Upper lobe of right lung (tissue), 1 donor: ENCODE measurements at regions not wholly inside any gene's neighbourhood (a gene's known extent, or its start where the extent isn't known, plus 50 kb on each side); places are given as distances from the start of the nearest gene placed in this dataset.

Source experiments
- ATAC-seq: fragments of 200-7000 bp; cut with Tn5 transposase; one replicate; pipeline ENCODE4 v1.9.1; 2020; ENCODE audit warnings: mild to moderate bottlenecking, moderate library complexity
- DNase-seq: peaks from one replicate; pipeline ENCODE4 v3.0.0-alpha.2; 2020
- H3K27ac ChIP-seq: fragments of 200-600 bp; one replicate; pipeline ENCODE4 v1.8.0; 2022
- H3K27me3 ChIP-seq: fragments of 200-600 bp; one replicate; pipeline ENCODE4 v1.8.0; 2022; ENCODE audit warnings: mild to moderate bottlenecking
- H3K36me3 ChIP-seq: fragments of 200-600 bp; one replicate; pipeline ENCODE4 v1.8.0; 2022
- H3K4me1 ChIP-seq: fragments of 200-600 bp; one replicate; pipeline ENCODE4 v1.8.0; 2022
- H3K4me3 ChIP-seq: fragments of 200-600 bp; one replicate; pipeline ENCODE4 v1.8.0; 2022; ENCODE audit warnings: mild to moderate bottlenecking
- H3K9me3 ChIP-seq: fragments of 200-600 bp; one replicate; pipeline ENCODE4 v1.8.0; 2022
- CTCF ChIP-seq: fragments of 200-600 bp; IDR thresholded peaks from one replicate; pipeline ENCODE4 v1.8.0; 2022; ENCODE audit warnings: antibody characterized with exemption
- intact Hi-C: fragments of 100-400 bp; cut with DNase I; formaldehyde crosslinking; loops from one replicate; pipeline ENCODE4 v1.11.0; 2022
- donor health status: DM: no; HTN: yes; CAD: no; lungs with severe emphysema.

- TF ChIP-seq CTCF, result no peak
- Histone ChIP-seq H3K9me3 (no peaks in the 10 kb centered on the region), H3K4me3 (no peak overlapping the region), H3K4me1 (peaks cover 4% of the 10 kb centered on the region), H3K27me3 (no peaks in the 10 kb centered on the region), H3K36me3 (no peaks in the 10 kb centered on the region), H3K27ac (no peak overlapping the region)
- DNase-seq (no peak), ATAC-seq (no peak)
- intact Hi-C loops, result no loop called here
Measured at GRCh38 chr2:37812414-37812813, 112.7 kb upstream of the RMDN2 start.

- H3K27ac ChIP-seq, result no peak overlapping the region
- TF ChIP-seq CTCF, result no peak
- intact Hi-C loops, result no loop called here
- ATAC-seq, result no peak
- H3K9me3 ChIP-seq, result no peaks in the 10 kb centered on the region
- H3K4me3 ChIP-seq, result no peak overlapping the region
- DNase-seq, result no peak
- no peaks in the 10 kb centered on the region for H3K27me3 ChIP-seq
- H3K36me3 ChIP-seq, result no peaks in the 10 kb centered on the region
- peaks cover 4% of the 10 kb centered on the region for H3K4me1 ChIP-seq
Measured at GRCh38 chr2:37812941-37813730, 112.0 kb upstream of the RMDN2 start.

GRCh38 chr2:37816036-37816435, 109.1 kb upstream of the RMDN2 start:
- no peaks in the 10 kb centered on the region for H3K4me1 ChIP-seq
- DNase-seq (no peak), ATAC-seq (no peak)
- no peaks in the 10 kb centered on the region for H3K9me3 ChIP-seq
- intact Hi-C loops, result no loop called here
- TF ChIP-seq CTCF, result no peak
- no peaks in the 10 kb centered on the region for H3K27me3 ChIP-seq
- no peak overlapping the region for H3K4me3 ChIP-seq
- H3K27ac ChIP-seq, result no peak overlapping the region
- H3K36me3 ChIP-seq, result no peaks in the 10 kb centered on the region

- no peak for ATAC-seq
- H3K4me3 ChIP-seq, result no peak overlapping the region
- intact Hi-C loops, result no loop called here
- H3K27me3 ChIP-seq, result no peaks in the 10 kb centered on the region
- no peaks in the 10 kb centered on the region for H3K36me3 ChIP-seq
- H3K27ac ChIP-seq, result no peak overlapping the region
- no peaks in the 10 kb centered on the region for H3K9me3 ChIP-seq
- no peaks in the 10 kb centered on the region for H3K4me1 ChIP-seq
- no peak for TF ChIP-seq CTCF
- DNase-seq, result no peak
Measured at GRCh38 chr2:37816686-37817085, 108.4 kb upstream of the RMDN2 start.

- DNase-seq, result no peak
- Histone ChIP-seq H3K4me3 (no peak overlapping the region), H3K27me3 (no peaks in the 10 kb centered on the region), H3K9me3 (no peaks in the 10 kb centered on the region), H3K4me1 (no peaks in the 10 kb centered on the region), H3K36me3 (no peaks in the 10 kb centered on the region), H3K27ac (no peak overlapping the region)
- ATAC-seq, result no peak
- TF ChIP-seq CTCF, result no peak
- intact Hi-C loops, result no loop called here
Measured at GRCh38 chr2:37819186-37819585, 105.9 kb upstream of the RMDN2 start.
